ENCODE measurements at regions not wholly inside any gene's neighbourhood (a gene's known extent, or its start where the extent isn't known, plus 50 kb on each side); places are given as distances from the start of the nearest gene placed in this dataset.
"Not testable (repeated sequence)": the region's sequence is repeated elsewhere in the genome, so short reads cannot be mapped to it uniquely, and the experiment has no call there.

DNA sequence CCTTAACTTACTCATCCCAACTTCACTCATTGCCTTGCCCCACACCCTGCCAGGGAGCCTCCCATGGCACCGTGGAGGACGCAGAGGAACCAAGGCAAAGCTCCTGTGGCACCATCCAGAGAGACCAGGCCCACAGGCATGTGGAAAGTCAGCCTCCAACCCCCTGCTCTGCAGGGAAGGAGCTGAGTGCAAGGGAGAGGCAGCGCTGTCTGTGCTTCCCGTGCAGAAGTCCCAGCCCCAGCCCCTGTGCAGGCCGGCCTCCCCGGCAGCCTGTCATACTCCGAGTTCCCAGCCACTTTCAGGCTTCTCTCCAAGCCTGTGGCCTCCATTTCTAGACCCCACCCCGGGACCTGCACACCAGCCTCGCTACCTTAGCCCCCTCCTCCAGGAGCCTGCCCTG lies 106.4 kb downstream of the SINHCAF start:
- no peak for ATAC-seq (replicated peaks; ENCODE audit: extremely low read depth, poor library complexity, severe bottlenecking)
- no peak overlapping the region for H3K27ac Mint-ChIP-seq (ENCODE audit: low read depth)

DNA sequence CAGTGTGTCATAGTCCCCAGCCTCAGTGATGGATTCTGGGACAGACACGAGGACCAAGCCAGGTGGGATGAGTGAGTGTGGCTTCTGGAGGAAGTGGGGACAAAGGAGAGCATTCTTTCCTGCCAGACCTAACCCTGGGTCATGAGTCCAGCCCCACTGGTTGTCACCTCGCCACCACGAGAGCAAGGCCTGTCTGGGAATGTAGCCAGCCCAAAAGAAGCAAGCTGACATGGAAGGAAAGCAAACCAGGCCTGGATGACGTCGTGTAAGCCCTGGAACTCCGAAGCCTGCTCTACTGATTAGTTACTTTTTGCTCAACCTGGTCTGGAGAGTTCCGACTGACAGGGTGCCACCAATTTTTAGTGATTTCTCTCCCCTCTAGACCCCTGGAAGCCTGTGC lies 105.9 kb downstream of the SINHCAF start:
- Mint-ChIP-seq H3K27me3 (peaks cover 53% of the 10 kb centered on the region), H3K4me3 (no peak overlapping the region), H3K9me3 (no peaks in the 10 kb centered on the region), H3K27ac (ENCODE audit: low read depth) (no peak overlapping the region), H3K36me3 (ENCODE audit: insufficient read depth) (no peaks in the 10 kb centered on the region), H3K4me1 (no peaks in the 10 kb centered on the region)
- DNase-seq (ENCODE audit: low spot score in 2 of 2) = no peak
- no peak for ATAC-seq (replicated peaks; ENCODE audit: extremely low read depth, poor library complexity, severe bottlenecking)

More for the DNA sequence above, 106.4 kb downstream of the SINHCAF start:
- Mint-ChIP-seq H3K9me3 (no peaks in the 10 kb centered on the region), H3K36me3 (ENCODE audit: insufficient read depth) (no peaks in the 10 kb centered on the region), H3K4me1 (no peaks in the 10 kb centered on the region), H3K4me3 (no peak overlapping the region), H3K27me3 (peaks cover 53% of the 10 kb centered on the region)
- DNase-seq (ENCODE audit: low spot score in 2 of 2) = no peak

DNA sequence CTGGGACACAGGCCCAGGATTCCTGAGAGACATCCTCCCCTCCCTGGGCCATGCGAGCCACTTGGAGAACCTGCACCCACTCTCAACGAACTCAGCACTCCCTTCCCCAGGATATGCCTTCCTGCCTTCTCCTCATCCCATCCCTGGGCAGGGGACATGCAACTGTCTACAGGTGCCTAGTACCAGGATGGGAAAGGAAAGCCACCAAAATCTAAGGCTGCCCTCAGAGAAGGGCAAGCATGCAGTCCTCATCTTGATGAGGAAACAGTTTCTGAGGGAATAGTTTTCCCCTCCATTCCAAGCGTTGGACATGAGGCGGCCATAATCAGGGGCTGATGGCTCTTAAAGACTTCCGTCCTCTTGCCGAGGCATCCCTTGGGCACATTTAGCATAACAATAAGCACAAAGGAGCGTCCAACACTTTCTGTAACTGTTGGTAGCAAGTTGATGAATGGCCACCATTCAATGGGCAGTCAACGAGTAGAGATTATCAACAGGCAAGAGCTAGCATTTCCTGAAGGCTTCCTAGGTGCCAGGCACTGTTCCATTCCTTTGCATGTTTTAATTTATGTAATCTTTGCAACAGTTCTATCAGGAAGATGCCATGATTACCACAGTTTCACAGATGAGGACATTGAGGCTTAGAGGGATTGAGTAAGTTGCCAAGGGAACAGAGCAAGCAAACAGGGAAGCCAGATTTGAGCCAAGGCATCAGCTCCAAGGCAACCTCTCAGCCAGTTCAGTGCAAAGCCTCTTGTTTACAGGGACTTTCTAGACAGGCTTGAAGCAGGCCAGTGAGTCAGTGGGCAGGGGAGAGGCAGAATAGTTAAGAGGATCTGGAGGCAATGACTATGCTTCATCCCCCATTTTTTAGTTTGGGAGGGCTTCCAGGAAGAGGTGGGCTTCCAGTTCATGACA lies 105.1 kb downstream of the SINHCAF start:
- DNase-seq (ENCODE audit: low spot score in 2 of 2) (no peak), ATAC-seq (replicated peaks; ENCODE audit: extremely low read depth, poor library complexity, severe bottlenecking) (no peak)
- Mint-ChIP-seq H3K9me3 (no peaks in the 10 kb centered on the region), H3K36me3 (ENCODE audit: insufficient read depth) (no peaks in the 10 kb centered on the region), H3K27ac (ENCODE audit: low read depth) (no peak overlapping the region), H3K4me3 (no peak overlapping the region), H3K27me3 (peaks cover 46% of the 10 kb centered on the region), H3K4me1 (no peaks in the 10 kb centered on the region)

DNA sequence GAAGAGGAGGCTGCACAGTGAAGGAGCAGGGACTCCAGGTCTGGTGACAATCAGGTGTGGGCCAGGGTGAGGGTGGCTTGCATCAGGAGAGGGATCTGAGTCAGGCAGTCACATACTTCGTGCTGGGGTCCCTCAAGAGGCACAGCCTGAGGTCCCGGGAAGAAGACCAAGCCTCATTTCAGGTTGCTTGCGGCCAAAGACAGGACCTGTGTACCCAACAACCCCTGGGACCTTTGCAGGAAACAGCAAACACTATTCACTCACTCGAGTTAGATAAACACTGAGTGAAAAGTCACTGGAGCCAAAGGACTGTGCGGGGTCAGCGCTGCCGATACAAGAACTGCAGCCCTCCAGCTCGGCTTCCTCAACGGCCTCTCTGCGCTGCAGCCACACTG lies 104.4 kb downstream of the SINHCAF start:
- no peak for ATAC-seq (replicated peaks; ENCODE audit: extremely low read depth, poor library complexity, severe bottlenecking)
- no peak overlapping the region for H3K27ac Mint-ChIP-seq (ENCODE audit: low read depth)
- no peaks in the 10 kb centered on the region for H3K36me3 Mint-ChIP-seq (ENCODE audit: insufficient read depth)
- H3K4me3 Mint-ChIP-seq = no peak overlapping the region
- H3K9me3 Mint-ChIP-seq = no peaks in the 10 kb centered on the region
- DNase-seq (ENCODE audit: low spot score in 2 of 2) = no peak
- peaks cover 39% of the 10 kb centered on the region for H3K27me3 Mint-ChIP-seq
- H3K4me1 Mint-ChIP-seq = no peaks in the 10 kb centered on the region

DNA sequence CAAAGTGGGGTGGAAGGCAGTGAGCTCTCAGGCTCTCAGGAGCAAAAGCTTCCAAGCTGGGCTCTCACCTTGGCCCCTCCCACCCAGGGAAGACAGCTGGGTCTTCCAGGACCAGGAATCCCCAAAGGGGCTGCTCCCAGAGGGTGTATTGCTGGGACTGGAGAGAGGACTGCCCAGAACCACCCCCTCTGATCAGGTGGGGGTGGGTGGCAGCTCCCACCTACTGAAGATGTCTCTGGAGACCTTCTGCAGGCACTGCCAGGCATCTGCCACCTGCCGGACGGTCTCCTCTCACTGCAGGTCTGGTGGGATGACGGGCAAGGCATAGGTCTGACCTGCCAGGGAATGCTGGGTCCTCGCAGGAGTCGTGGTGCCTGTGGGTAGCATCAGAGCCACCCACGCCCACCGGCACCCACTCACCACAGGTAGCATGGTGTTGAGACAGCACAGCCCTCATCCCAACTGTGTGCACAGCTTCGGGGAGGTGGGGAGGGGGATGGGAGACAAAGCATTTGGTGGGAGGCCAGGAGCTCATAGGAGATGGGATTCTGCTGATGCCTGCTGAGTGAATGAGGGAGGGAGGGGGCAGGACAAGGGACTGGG lies 103.2 kb downstream of the SINHCAF start:
- Mint-ChIP-seq H3K4me1 (no peaks in the 10 kb centered on the region), H3K9me3 (no peaks in the 10 kb centered on the region), H3K27ac (ENCODE audit: low read depth) (no peak overlapping the region), H3K36me3 (ENCODE audit: insufficient read depth) (no peaks in the 10 kb centered on the region), H3K4me3 (no peak overlapping the region), H3K27me3 (peaks cover 32% of the 10 kb centered on the region)
- DNase-seq (ENCODE audit: low spot score in 2 of 2) (no peak), ATAC-seq (replicated peaks; ENCODE audit: extremely low read depth, poor library complexity, severe bottlenecking) (no peak)

DNA sequence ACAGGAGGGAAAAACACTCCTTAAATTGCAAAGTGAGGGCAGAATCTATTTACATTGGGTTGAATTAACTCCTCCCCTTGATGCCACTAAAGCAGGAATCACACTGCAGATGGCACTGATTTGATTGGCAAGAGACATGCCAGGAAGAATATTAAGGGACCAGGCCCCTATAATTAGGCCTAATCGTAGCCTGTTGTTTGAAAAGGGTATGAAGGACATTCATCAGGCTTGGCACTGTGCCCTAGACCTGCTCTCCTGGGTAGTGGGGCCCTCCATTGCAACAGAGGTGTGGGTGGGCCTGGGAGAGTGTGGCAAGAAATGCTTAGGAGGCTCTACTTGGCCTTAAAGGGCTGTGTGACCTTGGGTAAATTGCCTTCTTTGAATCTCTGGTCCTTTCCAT lies 102.3 kb downstream of the SINHCAF start:
- ATAC-seq (replicated peaks; ENCODE audit: extremely low read depth, poor library complexity, severe bottlenecking); H3K4me1 Mint-ChIP-seq; H3K36me3 Mint-ChIP-seq (ENCODE audit: insufficient read depth); H3K4me3 Mint-ChIP-seq; H3K9me3 Mint-ChIP-seq; H3K27ac Mint-ChIP-seq (ENCODE audit: low read depth); DNase-seq (ENCODE audit: low spot score in 2 of 2): not testable (repeated sequence)
- peaks cover 32% of the 10 kb centered on the region for H3K27me3 Mint-ChIP-seq

DNA sequence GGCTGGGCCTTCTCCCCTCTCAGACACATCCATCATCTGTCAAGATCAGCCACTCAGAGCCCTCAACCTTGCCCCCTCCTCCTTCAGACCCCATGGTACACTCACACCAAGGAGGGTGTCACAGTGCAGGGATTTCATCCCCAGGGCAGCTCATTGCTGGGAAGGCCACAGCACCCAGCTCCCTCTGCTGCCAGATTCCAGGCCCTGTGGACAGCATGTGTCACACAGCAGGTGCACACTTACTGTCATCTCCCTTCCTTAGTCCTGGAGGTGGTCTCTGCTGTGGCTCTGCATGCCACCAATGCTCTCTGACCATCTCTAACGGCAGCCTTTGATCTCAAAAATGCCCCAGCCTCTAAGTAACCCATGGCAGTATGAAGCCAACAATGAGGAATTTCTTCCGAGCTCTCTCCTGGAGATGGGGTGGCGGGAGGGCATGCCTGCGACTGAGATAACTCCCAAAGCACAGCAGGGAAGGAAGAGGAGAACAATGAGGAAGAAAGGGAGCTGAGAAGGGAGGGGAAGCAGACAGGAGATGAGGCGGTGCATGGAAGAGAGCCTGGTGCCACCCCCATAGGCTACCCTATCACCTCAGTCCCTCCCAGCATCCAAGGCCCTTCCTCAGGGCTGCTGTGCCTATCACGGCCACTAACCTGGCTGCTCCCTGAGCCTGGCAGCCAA lies 101.0 kb downstream of the SINHCAF start:
- DNase-seq (ENCODE audit: low spot score in 2 of 2) (no peak), ATAC-seq (replicated peaks; ENCODE audit: extremely low read depth, poor library complexity, severe bottlenecking) (no peak)
- Mint-ChIP-seq H3K4me1 (no peaks in the 10 kb centered on the region), H3K9me3 (no peaks in the 10 kb centered on the region), H3K4me3 (no peak overlapping the region), H3K36me3 (ENCODE audit: insufficient read depth) (no peaks in the 10 kb centered on the region), H3K27me3 (peaks cover 21% of the 10 kb centered on the region), H3K27ac (ENCODE audit: low read depth) (no peak overlapping the region)

DNA sequence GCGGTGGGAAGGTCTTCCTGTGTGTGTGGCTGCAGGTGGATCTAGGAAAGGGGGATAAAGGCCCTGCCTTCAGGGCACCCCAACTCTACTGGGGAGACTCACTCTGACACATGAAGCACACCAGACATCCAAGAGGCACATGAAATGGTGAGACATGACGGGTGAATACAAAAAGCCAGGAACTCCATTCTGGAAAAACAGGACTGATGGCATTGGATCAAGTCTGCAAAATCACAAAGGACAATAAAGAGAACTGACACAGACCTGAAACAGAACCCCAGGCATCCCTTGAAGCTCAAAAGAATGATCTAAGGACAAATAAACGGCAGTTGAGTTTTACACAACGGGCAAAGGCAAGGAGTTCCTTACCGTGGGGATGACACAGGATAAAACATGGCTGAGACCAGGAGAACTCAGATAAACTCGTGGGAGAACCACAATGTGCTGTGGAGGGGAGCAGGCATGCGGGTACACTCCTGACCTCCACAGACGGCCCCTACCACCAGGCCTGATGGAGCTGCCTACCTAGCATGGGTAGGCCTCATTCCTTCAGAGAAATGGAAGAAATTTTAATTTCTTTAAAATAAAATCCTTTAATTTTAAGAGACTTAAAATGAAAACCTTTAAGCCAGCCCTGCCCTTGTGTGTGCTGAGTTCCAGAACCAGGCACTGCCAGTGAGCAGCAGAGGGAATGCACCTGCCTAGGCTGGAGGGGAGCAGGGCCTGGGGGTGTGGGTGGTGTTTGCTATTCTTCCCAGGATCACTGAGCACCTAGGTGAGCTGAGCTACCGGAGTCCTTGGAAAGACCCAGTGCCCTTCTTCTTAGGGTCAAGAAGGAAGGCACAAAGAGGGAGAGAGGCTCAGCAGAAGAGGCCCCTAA lies 100.1 kb downstream of the SINHCAF start:
- Mint-ChIP-seq H3K4me1 (no peaks in the 10 kb centered on the region), H3K27me3 (peaks cover 11% of the 10 kb centered on the region), H3K36me3 (ENCODE audit: insufficient read depth) (no peaks in the 10 kb centered on the region), H3K4me3 (no peak overlapping the region), H3K9me3 (no peaks in the 10 kb centered on the region), H3K27ac (ENCODE audit: low read depth) (no peak overlapping the region)
- DNase-seq (ENCODE audit: low spot score in 2 of 2) (no peak), ATAC-seq (replicated peaks; ENCODE audit: extremely low read depth, poor library complexity, severe bottlenecking) (no peak)

DNA sequence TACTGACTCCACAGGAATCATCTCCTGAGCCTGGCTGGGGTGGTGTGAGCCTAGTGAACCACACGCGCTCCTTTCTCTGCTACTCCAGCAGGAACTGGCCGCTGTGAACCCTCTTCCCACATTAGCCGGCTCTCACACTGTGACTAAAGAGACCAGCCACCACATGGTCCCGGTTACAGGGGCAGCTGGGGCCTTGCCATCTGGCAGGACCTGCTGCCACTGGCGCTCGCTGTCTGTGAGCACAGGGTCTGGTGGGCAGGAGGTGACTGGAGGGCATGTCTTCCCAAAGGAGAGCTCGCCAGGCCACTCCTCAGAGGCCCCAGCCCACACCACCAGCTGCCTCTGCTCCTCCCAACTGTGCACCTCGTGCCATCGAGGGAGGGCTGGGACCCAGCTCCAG lies 99.3 kb downstream of the SINHCAF start:
- DNase-seq (ENCODE audit: low spot score in 2 of 2) (no peak), ATAC-seq (replicated peaks; ENCODE audit: extremely low read depth, poor library complexity, severe bottlenecking) (no peak)
- no peaks in the 10 kb centered on the region for H3K4me1 Mint-ChIP-seq
- H3K27me3 Mint-ChIP-seq = peaks cover 14% of the 10 kb centered on the region
- H3K36me3 Mint-ChIP-seq (ENCODE audit: insufficient read depth) = no peaks in the 10 kb centered on the region
- no peak overlapping the region for H3K27ac Mint-ChIP-seq (ENCODE audit: low read depth)
- no peaks in the 10 kb centered on the region for H3K9me3 Mint-ChIP-seq
- H3K4me3 Mint-ChIP-seq = no peak overlapping the region

DNA sequence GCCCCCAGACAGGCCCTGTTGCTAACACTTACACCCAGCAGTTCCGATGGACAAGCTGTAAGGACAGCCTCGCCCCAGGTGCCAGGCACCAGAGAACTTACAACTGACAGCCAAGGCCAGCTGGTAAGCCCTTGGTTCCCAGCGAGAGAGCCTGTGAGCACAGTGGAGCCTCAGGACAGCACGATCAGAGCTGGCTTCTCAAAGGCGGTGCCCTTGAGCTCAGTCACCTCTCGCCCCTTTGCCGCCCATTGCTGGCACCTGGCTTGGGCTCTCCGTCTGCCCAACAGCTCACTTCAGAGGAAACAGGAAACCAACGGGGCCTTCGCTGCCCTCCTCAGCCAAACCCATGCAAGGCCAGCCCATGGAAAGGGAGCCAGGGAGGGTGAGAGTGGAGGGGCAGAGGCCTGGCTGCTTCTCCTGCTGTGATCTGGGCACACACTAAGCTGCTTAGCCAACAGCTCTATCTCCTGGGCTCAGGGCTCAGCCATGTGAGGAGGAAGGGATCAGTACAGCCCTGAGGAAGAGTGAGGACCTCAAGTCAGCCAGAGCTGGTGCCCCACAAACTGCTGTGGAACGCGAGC lies 98.5 kb downstream of the SINHCAF start:
- ATAC-seq (replicated peaks; ENCODE audit: extremely low read depth, poor library complexity, severe bottlenecking) = no peak
- H3K9me3 Mint-ChIP-seq = no peaks in the 10 kb centered on the region
- H3K36me3 Mint-ChIP-seq (ENCODE audit: insufficient read depth) = no peaks in the 10 kb centered on the region
- H3K27ac Mint-ChIP-seq (ENCODE audit: low read depth) = no peak overlapping the region
- H3K4me1 Mint-ChIP-seq = no peaks in the 10 kb centered on the region
- peaks cover 16% of the 10 kb centered on the region for H3K27me3 Mint-ChIP-seq
- DNase-seq (ENCODE audit: low spot score in 2 of 2) = no peak
- H3K4me3 Mint-ChIP-seq = no peak overlapping the region

DNA sequence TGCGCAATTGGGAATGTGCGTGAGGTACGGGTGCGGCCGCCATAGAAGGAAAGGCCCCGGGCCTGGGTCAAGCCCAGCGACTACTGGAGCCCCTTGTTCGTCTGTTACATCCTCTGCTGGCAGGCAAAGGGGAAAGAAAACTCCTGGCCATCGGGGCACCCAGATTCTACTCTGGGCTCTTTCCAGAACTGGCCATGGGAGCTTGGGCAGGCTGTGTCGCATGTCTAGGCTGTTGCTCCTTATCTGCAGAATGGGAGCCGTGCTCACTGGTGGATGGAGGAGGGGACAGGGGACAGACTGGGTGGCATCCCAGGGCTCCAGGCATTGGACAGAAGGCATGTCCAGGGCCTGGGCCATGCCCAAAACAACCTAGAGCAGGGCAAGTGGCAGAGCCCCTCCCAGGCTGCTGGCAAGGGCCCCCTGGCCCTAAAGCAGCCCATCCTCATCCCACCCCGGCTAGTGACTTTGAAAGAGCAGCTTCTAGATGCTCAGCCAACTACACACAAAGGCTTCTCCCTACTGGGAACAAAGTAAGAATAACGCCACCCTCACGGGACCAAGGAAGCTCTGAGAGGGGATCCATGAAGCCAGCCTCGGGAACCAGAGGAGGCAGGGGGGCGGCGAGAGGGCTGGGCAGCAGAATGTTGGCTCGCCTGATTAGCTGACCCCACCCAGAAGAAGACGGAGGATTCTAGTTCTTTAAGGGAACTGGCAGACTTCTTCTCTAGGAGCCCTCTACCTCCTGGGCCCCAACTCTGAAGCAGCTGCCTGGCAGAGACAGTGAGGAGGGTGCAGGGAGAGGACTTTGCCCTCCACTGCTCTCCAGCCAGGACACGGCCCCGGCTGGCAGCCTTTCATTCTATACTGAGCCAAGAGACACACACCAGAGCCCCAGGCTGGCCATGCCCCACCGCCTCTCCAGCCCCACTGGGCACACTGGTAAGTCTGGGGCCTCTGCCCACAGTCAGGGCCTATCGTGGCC lies 96.8 kb downstream of the SINHCAF start:
- H3K27ac Mint-ChIP-seq (ENCODE audit: low read depth) = no peak overlapping the region
- no peak overlapping the region for H3K4me3 Mint-ChIP-seq
- H3K9me3 Mint-ChIP-seq = no peaks in the 10 kb centered on the region
- DNase-seq (ENCODE audit: low spot score in 2 of 2) (no peak), ATAC-seq (replicated peaks; ENCODE audit: extremely low read depth, poor library complexity, severe bottlenecking) (no peak)
- H3K27me3 Mint-ChIP-seq = peaks cover 29% of the 10 kb centered on the region
- no peaks in the 10 kb centered on the region for H3K36me3 Mint-ChIP-seq (ENCODE audit: insufficient read depth)
- H3K4me1 Mint-ChIP-seq = no peaks in the 10 kb centered on the region

Data from central memory CD8-positive, alpha-beta T cell (primary cell).